NCI-H2196 (cell line): ENCODE measurements at regions not wholly inside any gene's neighbourhood (a gene's known extent, or its start where the extent isn't known, plus 50 kb on each side); places are given as distances from the start of the nearest gene placed in this dataset.

Experiments
- DNase-seq: peaks from one replicate; lab custom pipeline; 2025; ENCODE audit not compliant: unreplicated experiment; lab: John Stamatoyannopoulos, UW

DNA sequence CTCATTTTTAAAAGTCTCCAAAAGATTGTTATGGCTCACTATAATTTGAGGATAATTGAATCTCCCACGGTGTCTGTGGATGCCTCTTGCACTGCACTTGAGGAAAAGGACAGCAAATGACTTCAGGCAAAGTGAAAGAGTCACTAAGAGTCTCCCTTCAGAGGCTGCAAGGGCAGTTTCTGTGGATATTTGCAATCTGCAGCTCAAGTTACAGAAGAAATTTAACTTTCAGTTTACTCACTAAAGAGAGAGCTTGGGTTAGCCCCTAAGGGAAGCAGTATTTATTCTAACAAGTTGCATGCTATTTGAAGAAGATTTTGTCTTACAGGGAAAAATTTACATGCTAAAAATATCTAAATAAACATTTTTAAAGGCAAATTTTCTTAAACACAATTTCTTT is 912.0 kb upstream of the TENM3 start:
- no peak for DNase-seq

DNA sequence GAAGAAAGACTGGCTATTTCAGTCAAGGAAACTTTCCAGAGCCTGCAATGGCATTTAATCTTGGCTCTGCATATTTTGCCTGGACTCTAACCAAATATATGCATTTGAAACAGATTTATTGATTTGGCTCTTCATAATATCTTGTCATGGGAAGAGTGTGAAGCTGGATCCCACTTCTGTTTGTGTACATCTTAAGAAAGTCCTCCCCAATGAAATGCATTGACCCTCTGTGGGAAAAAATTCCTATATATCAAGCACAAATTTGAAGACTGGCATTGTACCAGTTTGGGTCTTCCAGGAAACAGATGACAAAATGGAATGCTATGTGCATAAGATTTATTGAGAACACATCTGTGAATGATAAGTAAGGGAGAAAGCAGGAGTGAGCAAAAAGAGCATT is 897.3 kb upstream of the TENM3 start:
- no peak for DNase-seq

DNA sequence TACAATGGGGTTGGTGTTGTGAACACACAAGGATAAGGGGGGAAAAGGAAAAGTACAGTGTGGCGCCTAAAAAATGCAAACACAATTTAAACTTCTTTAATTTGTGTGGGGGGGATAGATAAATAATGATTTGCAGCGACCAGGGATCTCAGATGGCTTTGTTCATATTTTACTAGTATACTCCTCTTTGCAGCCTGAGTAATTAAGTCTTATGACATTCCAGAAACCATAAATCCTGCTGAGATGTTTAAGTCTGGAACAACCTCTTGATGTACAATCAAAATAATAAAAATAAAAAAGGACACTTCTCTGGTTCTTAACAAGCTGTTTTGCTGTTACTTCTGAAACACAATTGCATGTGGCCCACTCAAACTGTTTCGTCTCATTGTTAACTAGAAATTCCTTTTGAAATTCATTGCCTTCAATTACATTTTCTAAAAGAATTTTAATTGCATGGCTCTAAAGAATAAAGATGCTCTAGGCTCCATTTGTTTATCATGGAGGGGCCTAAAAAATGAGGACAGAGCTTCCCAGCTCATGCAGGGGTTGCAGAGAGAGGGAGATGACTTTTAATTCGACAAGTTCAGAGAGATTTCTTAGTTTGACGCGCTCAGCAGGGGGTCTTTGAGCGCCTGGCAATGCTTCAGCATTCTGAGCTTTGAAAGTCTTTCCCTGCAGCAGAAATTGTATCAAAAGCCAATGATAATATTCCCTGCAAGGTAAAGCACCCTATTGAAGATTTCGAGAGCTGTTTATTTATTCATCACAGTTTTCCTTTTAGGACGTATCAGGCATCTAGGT is 892.4 kb upstream of the TENM3 start:
- no peak for DNase-seq

DNA sequence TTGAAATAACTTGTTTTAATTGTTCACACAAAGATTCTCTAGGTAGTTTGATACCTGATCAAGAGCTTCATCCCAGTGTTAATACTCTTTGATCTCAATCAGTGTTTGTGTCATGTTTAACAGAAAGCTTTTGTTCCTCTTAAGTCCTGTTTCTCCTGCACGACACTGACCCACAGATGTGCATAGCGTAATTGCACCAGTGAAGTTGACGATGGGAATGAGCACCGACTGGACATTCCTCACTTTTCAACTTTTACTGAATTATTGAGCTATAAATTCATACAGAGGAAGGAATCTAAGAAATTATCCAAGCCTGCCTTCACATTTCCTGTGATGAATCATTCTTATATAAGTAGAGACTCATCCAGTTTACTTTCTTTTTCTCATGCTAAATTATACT is 878.7 kb upstream of the TENM3 start:
- no peak for DNase-seq

DNA sequence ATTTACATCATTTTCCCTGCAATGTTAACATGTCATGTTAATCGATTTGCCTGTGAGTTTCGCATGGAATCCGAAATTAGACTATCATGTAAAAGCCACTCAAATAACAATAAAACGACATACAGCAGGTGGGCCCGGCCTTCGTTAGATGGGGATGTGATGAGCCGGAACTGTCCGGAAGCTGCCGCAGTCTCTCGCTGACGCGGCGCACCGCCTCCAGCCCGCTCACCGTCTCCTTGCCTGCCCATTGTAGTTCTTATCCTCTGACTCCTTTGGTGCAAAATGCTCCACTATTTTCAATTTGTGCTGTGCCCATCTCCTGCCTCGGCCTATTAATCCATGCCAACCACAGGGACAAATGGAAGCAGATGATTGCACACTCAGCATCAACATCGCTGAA is 877.5 kb upstream of the TENM3 start:
- no peak for DNase-seq

DNA sequence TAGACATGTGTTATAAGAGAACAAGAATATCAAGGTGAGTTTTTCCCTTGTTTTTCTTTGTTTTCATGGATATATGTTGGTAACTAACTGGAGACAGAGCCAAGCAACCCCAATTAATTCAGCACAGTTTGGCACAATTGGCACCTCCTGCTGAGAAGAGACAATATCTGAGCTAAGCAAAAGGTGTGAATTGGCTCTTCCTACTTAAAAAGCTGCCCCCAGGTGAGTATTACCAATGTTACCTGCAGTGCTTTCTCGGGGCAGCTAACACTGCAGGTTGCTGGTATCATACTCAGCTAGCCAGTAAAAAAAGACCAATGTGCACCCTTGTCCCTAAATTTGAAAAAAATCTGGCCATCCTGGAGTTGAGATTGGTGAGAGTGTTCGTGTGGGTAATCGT is 871.2 kb upstream of the TENM3 start:
- DNase-seq, result no peak

DNA sequence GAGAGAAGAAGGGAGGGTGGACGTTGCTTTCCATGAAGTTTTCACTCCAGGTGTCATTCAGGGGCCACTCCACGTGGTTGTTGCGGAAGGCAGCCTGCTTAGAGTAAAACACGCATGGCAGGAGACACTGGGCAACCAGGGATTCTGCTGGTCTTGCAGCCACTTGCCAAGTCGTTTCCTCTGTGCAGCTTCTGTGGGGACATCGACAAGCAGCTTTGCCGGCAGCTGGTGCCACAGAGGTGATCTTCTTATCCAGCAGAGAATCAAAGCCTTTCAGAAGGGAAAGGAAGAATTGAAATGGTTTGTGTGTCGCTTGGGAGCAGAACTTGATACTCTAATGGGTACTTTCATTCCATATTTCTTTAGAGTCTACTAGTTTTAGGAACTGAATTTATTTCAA is 867.1 kb upstream of the TENM3 start:
- DNase-seq, result no peak

DNA sequence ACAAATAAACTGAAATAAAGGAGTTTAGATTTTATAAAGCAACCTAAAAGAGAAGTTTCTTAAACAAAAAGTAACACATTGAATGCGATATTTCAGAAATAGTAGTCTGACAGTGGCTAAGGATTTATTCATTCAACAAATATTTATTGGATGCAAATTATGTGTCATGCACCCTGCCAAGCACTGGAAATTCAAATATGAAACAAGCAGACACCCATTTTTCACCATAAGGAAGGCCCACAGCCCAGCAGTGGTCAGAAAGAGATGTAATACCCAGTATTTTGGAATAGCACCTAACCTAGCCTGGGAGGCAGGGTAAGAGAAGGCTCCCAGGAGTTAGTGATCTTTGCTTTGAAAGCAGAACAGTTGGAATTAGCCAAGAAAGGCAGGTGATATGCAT is 855.1 kb upstream of the TENM3 start:
- DNase-seq, result no peak

DNA sequence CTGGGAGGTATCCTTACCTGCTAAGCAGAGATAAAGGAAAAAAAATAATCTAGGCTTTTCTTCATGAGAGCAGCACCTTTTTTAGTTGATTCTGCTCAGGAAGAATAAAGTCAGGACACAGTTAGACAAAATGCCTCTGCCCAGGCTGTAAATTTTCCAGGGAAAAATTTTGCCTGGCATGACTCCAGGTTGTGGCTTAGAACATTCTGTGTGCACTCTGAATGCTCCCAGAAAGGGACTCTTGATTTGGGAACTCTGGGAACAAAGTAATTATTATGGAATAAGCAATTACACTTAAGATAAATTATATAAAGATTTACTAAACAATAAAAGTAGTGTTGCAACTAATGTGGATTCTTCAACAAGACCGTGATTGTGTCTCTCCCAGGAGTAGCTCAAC is 826.2 kb upstream of the TENM3 start:
- DNase-seq, result no peak

DNA sequence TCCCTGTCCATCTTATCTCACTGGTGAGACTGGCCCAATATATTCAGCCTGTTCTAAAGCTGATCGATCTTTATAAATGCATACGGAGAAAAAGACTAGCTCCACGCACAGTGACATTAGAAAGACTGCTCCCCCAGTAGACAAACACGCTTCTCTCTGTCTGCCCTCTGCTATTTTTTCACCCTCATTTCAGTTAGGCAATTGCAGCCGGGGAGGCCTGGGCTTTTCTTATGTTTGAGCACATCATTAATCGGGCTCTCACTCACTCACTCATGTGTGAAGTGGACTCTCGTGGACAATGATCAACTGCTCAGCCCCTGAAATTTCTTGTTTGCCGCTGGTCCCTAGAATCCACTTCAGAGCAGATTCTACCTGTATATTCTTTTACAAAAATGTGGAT is 824.7 kb upstream of the TENM3 start:
- no peak for DNase-seq

DNA sequence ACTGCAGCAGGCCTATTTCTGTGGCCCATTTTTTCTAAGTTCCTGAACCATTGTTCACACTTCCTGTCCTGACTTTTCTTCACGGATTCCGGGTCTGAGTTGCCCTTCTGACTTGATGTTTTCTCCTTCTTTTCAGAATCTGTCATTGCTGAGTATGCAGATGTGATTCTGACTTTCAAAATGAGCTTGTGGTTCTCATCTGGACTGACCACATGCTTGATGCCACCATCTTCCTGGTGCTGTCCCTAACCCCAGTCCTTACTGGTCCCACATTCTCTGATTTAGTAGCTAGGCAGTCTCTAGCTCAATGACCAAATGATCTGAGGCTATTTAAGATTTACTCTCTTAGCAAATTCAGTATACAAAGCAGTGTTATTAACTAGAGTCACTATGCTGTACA is 822.3 kb upstream of the TENM3 start:
- no peak for DNase-seq

DNA sequence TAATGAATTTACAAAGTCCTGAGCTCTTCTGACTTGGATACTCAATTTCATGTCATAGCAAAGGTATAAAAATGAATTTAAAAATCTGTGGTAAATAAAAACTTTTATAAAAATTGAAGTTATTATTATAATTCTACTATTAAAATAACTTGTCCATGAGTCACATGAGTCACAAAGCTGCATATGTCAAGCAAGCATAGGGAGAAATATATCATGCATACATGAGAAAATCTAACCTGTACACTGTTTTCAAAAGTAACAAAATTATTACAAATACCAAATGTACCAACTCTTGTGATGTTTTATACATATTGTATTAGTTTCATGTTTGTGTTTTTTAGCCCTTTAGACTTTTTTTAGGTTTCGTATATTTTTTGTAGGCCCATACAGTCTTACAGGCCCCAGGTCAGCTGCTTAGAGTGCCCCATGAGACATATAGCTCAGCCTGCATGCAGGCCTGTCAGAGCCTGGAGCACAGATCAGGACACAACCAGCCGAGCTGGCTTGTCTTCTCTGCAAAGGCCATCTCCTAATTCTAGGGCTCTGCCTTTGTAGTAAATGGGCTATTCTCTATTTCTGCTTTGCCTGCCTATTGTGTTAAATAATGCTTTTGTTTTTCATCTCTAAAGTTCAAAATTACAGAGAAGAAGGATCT is 818.7 kb upstream of the TENM3 start:
- DNase-seq, result no peak

DNA sequence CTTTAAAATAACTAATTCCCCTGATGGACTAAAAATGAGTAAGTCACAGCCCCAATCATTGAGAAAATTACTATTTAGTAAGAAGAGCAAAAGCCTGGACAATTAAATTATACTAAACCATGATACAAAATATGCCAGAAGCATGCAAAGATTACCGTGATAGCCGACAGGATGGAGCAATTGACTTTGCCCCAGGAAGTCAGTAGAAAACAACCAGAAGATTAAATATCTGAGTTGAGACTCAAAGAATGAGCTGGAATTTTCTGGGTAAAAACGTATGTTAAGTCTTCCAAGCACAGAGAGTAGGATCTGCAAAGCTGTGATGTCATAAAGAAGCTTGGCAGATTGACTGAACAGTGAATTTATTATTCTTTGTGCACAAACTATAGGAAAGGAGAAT is 816.1 kb upstream of the TENM3 start:
- no peak for DNase-seq

DNA sequence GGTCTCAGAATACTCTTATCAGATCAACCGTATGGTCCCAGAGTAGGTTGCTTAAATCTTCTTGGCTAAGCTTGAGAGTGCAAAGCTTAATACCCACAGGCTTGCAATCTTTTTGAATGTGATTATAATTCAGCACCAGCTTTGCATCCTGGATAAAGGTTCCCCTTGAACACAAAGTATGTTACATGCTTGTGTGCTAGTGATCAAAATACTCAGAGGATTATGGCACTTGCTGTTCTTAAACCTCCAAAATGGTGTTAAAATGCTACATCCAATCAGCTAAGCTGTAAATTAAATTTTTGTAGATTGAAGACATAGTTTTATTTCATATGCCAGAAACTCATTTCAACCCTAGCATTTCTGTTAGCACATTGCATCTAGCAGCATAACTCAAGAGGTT is 812.2 kb upstream of the TENM3 start:
- DNase-seq, result no peak

DNA sequence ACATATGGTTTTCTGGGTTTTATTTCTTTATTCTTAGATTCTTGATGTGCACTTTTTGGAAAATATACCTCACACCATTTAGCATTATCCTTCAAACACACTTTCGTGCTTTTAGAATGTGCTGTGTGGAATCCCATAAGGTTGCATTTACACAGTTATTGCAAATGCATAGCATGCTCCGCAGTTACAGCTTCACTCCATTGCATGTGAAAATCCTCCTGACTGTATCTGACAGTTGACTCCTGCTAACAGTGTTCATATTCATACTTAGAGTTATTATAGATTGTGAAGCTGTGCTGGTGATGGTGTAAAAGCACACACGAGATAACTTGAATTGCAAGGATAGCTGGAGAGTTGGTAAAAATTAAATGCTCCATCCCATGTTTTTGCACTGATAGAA is 811.5 kb upstream of the TENM3 start:
- no peak for DNase-seq

DNA sequence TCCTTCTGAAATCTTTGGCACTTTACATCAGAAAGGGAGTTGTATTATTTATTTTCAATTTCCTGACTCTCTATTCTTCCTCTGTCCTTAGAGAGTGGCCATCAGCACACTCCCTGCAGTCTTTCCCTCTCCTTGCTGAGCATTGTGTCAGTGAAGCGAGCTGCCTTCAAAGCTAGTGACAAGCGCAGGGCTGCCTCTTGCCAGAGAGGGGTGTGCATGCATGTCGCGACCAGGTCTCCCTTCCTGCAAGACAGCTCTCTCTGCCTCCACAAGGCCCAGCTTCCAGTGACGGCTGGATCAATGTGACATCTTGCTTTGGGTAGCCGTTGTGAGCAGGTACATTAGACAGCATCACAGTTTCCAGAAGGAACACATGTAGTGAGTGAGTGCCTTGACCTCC is 810.9 kb upstream of the TENM3 start:
- no peak for DNase-seq

DNA sequence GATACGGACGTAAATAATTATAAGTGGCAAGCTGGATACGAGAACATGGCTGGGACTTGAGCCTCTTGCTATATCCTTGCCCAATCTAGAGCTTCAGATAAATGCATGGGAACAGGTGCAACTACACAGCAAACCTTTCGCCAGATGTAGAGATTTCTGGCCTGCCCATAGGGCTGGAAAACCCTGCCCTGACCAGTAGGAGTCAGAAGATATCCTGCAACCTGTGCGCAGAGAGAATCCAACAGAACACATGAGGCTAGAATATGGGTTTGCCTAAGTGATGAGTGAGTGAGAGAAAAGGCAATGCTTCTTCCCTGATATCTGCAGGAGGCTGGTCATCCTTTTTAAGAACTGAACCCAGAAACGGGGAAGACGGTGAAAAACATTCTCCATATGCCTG is 805.3 kb upstream of the TENM3 start:
- no peak for DNase-seq

DNA sequence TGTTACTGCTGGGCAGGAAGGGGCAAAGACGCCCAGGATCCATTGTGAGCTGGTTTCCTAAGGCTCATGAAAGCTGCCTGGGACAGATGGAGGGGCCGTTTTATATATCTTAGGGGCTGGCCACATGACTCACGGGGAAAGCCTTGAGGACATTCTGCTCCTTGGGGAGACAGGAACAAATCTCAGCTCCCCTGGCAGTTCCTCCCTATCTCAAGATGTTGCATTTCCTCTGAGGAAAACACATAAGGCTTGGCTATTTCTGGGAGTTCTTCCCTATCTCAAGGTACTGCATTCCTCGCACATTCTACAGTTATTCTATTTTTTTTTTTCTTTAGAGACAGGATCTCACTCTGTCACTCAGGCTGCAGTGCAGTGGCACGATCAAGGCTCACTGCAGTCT is 804.6 kb upstream of the TENM3 start:
- DNase-seq, result no peak

DNA sequence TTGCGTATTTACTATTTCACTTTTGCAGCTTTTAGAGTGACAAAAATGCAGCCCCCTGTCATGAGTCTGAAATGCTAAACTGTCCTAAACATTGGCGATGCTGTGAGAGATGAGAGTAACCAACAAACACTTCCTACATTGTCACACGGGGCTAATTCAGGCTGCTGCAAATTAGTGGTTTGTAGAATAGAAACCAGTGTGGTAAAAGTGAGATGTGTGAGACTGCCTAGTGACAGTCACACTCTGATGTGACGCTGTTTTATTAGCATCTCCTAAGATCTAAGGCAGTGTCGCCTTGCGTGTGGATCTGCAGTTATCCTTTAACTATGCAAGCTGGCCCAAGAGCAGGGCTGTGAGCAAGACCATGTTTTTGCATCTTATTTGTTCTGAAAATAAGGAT is 800.2 kb upstream of the TENM3 start:
- DNase-seq, result no peak

DNA sequence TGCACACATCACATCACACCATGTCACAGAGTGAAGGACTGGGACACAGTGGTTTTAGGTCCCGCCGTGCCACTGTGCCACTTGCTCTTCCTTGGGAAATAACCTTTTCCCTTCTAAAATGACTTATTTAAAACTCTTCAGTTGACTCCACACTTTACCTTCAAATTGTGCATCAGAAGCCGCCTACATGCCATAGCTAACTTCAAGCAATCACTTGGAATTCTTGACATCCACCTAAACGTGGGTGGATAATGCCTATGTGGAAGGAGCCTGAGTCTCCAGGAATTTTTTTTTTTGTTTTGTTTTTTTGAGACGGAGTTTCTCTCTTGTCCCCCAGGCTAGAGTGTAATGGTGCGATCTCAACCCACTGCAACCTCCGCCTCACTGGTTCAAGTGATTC is 777.4 kb upstream of the TENM3 start:
- DNase-seq, result no peak

DNA sequence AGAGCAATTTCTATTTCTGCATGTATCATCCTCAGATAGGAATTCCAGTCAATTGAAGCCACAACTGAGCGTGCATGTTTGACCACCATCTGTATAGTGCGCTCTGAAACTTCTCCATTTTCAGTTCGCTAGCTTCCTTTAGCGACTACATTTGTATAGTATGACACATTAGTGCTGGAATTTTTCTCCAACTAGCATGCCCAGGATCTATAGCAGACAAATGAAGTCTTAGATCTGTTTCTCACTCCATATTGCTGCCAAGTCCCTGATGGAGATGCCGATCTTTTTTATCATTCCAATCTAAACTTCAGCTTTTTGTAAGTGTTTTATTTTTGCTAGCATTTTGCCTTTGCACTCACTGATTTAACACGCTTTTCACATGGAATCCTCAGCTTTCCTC is 774.8 kb upstream of the TENM3 start:
- DNase-seq, result no peak

DNA sequence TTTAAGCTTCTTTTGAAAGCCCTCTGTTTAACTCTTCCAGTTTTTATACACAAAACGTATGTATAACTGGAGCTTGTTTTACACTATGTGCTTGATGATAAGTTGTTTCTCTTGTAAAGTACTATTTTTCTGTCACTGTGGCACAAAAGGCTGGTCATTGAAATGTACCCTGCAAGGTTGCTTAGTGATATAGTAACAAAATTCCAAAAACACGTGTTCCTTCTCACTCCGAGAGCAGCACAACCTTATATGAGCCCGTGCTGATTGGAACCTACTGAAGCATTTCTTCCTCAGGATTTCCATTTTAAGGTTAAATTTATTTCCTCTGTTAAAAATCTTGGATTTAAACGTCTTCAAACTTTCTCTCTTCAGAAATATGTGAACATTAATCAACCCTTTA is 772.9 kb upstream of the TENM3 start:
- no peak for DNase-seq

DNA sequence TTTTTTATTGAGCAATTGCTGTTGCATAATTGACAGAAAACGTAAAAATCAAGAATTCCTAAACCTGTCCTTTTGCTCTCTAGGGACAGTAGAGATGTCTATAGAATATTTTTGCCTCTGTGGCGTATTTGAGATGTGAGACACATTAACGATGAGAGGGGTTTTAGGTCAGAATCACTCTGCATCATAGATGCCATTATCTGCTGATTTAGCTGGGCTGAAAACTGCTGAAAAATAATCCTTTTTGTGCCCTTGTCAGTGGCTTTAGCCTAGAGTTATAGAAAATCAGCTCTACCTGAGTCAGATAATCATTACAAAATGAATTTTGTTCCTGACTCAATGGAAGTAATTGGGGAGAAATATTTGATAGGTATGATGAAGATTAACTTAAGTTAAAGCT is 767.8 kb upstream of the TENM3 start:
- DNase-seq, result no peak
